Esophagus (tissue), 2 donors: ENCODE measurements at regions not wholly inside any gene's neighbourhood (a gene's known extent, or its start where the extent isn't known, plus 50 kb on each side); places are given as distances from the start of the nearest gene placed in this dataset.

Experiments used
- H3K27ac ChIP-seq, 2 donors: one replicate each; pipeline ENCODE4 v1.5.1; 2013; ENCODE audit warnings: low read depth in 2 of 2, mild to moderate bottlenecking in 2 of 2, inconsistent platforms in 1 of 2, low read length in 1 of 2, moderate library complexity in 1 of 2
- H3K27me3 ChIP-seq, 2 donors: one replicate each; pipeline ENCODE4 v1.6.1; 2013; ENCODE audit warnings: low read length in 2 of 2, control low read depth in 1 of 2, mild to moderate bottlenecking in 1 of 2; ENCODE audit not compliant: insufficient read depth in 2 of 2, control insufficient read depth in 1 of 2
- H3K36me3 ChIP-seq, 2 donors: one replicate each; pipeline ENCODE4 v1.6.1; 2013; ENCODE audit warnings: low read length in 1 of 2; ENCODE audit not compliant: control insufficient read depth in 2 of 2, insufficient read depth in 2 of 2
- H3K4me1 ChIP-seq, 2 donors: one replicate each; pipeline ENCODE4 v1.6.1; 2013; ENCODE audit warnings: low read length in 1 of 2; ENCODE audit not compliant: control insufficient read depth in 2 of 2, insufficient read depth in 2 of 2
- H3K4me3 ChIP-seq, 2 donors: one replicate each; pipeline ENCODE4 v1.5.1; 2013; ENCODE audit warnings: low read length in 2 of 2, mild to moderate bottlenecking in 2 of 2, low read depth in 1 of 2, moderate library complexity in 1 of 2
- H3K9me3 ChIP-seq, 2 donors: one replicate each; pipeline ENCODE4 v1.6.1; 2013; ENCODE audit warnings: mild to moderate bottlenecking in 2 of 2, low read depth in 1 of 2, low read length in 1 of 2, moderate library complexity in 1 of 2; ENCODE audit not compliant: control insufficient read depth in 2 of 2, insufficient read depth in 1 of 2
- WGBS, 2 donors: extraction: QIAGEN DNeasy Blood & Tissue Kit; methylation state at CpG; one replicate each; pipeline ENCODE4 v1.1.7; 2013; 5-methylcytosine and 5-hydroxymethylcytosine counted together
- donor health status: healthy with polysubstance abuse.
- donor health status: Bipolar disorder and iron deficiency.

- Histone ChIP-seq H3K9me3 (no peaks in the 10 kb centered on the region), H3K4me3 (no peak overlapping the region), H3K27me3 (no peaks in the 10 kb centered on the region), H3K36me3 (no peaks in the 10 kb centered on the region), H3K4me1 (no peaks in the 10 kb centered on the region), H3K27ac (no peak overlapping the region)
- 88 to 93% methylated on average over 9 of the region's 9 CpGs for WGBS, 2 donors
Measured at GRCh38 chr15:36399276-36399675, 180.2 kb upstream of the CDIN1 start.

- no peaks in the 10 kb centered on the region for H3K36me3 ChIP-seq
- H3K27me3 ChIP-seq, result no peaks in the 10 kb centered on the region
- H3K4me3 ChIP-seq, result no peak overlapping the region
- WGBS, 2 donors, result 84 to 91% methylated on average over 3 of the region's 3 CpGs
- H3K27ac ChIP-seq, result no peak overlapping the region
- H3K9me3 ChIP-seq, result no peaks in the 10 kb centered on the region
- no peaks in the 10 kb centered on the region for H3K4me1 ChIP-seq
Measured at GRCh38 chr15:36400936-36401585, 178.4 kb upstream of the CDIN1 start.

GRCh38 chr15:36401586-36401966, 177.8 kb upstream of the CDIN1 start:
- Histone ChIP-seq H3K4me3 (no peak overlapping the region), H3K36me3 (no peaks in the 10 kb centered on the region), H3K4me1 (no peaks in the 10 kb centered on the region), H3K27me3 (no peaks in the 10 kb centered on the region), H3K27ac (no peak overlapping the region), H3K9me3 (no peaks in the 10 kb centered on the region)
- 76 to 81% methylated on average over 3 of the region's 3 CpGs for WGBS, 2 donors

- H3K27ac ChIP-seq, result no peak overlapping the region
- no peaks in the 10 kb centered on the region for H3K36me3 ChIP-seq
- H3K4me3 ChIP-seq, result no peak overlapping the region
- 68 to 70% methylated on average over 5 of the region's 5 CpGs for WGBS, 2 donors
- H3K27me3 ChIP-seq, result no peaks in the 10 kb centered on the region
- no peaks in the 10 kb centered on the region for H3K9me3 ChIP-seq
- H3K4me1 ChIP-seq, result peaks cover 0 to 2% of the 10 kb centered on the region in 2 donors
Measured at GRCh38 chr15:36403351-36403750, 176.1 kb upstream of the CDIN1 start.

GRCh38 chr15:36406366-36406765, 173.1 kb upstream of the CDIN1 start:
- Histone ChIP-seq H3K4me1 (peaks cover 0 to 2% of the 10 kb centered on the region in 2 donors), H3K27me3 (no peaks in the 10 kb centered on the region), H3K27ac (no peak overlapping the region), H3K36me3 (no peaks in the 10 kb centered on the region), H3K9me3 (no peaks in the 10 kb centered on the region), H3K4me3 (no peak overlapping the region)
- WGBS, 2 donors, result 65 to 75% methylated on average over 3 of the region's 3 CpGs

GRCh38 chr15:36406911-36407310, 172.5 kb upstream of the CDIN1 start:
- Histone ChIP-seq H3K27ac (no peak overlapping the region), H3K27me3 (no peaks in the 10 kb centered on the region), H3K4me1 (peaks cover 0 to 2% of the 10 kb centered on the region in 2 donors), H3K36me3 (no peaks in the 10 kb centered on the region), H3K4me3 (no peak overlapping the region), H3K9me3 (no peaks in the 10 kb centered on the region)
- WGBS, 2 donors, result 52 to 54% methylated on average over 3 of the region's 3 CpGs

GRCh38 chr15:36407647-36408046, 171.8 kb upstream of the CDIN1 start:
- H3K36me3 ChIP-seq, result no peaks in the 10 kb centered on the region
- H3K27ac ChIP-seq, result no peak overlapping the region
- peaks cover 0 to 2% of the 10 kb centered on the region in 2 donors for H3K4me1 ChIP-seq
- no peaks in the 10 kb centered on the region for H3K27me3 ChIP-seq
- WGBS, 2 donors, result 44 to 55% methylated on average over 4 of the region's 4 CpGs
- no peak overlapping the region for H3K4me3 ChIP-seq
- no peaks in the 10 kb centered on the region for H3K9me3 ChIP-seq

GRCh38 chr15:36409819-36410218, 169.6 kb upstream of the CDIN1 start:
- 91% methylated on average over 6 of the region's 6 CpGs for WGBS, 2 donors
- no peaks in the 10 kb centered on the region for H3K36me3 ChIP-seq
- no peaks in the 10 kb centered on the region for H3K27me3 ChIP-seq
- no peaks in the 10 kb centered on the region for H3K9me3 ChIP-seq
- no peak overlapping the region for H3K27ac ChIP-seq
- no peak overlapping the region for H3K4me3 ChIP-seq
- H3K4me1 ChIP-seq, result peaks cover 0 to 2% of the 10 kb centered on the region in 2 donors

GRCh38 chr15:36414670-36415069, 164.8 kb upstream of the CDIN1 start:
- H3K9me3 ChIP-seq, result no peaks in the 10 kb centered on the region
- no peaks in the 10 kb centered on the region for H3K4me1 ChIP-seq
- no peak overlapping the region for H3K4me3 ChIP-seq
- H3K27me3 ChIP-seq, result no peaks in the 10 kb centered on the region
- H3K36me3 ChIP-seq, result no peaks in the 10 kb centered on the region
- H3K27ac ChIP-seq, result no peak overlapping the region
- 68 to 72% methylated on average over 5 of the region's 5 CpGs for whole genome bisulfite sequencing, 2 donors

GRCh38 chr15:36415643-36416042, 163.8 kb upstream of the CDIN1 start:
- Histone ChIP-seq H3K9me3 (no peaks in the 10 kb centered on the region), H3K27me3 (no peaks in the 10 kb centered on the region), H3K4me1 (no peaks in the 10 kb centered on the region), H3K27ac (no peak overlapping the region), H3K4me3 (no peak overlapping the region), H3K36me3 (no peaks in the 10 kb centered on the region)
- WGBS, 2 donors, result 75 to 79% methylated on average over 1 of the region's 1 CpG
